H1 (cell line): ENCODE measurements at regions not wholly inside any gene's neighbourhood (a gene's known extent, or its start where the extent isn't known, plus 50 kb on each side); places are given as distances from the start of the nearest gene placed in this dataset.

Experiments
- CTCF ChIA-PET: fragments of 300-600 bp; sonication (Branson Sonifier 250); formaldehyde crosslinking; loops from one replicate; lab custom pipeline; 2021; ENCODE audit not compliant: partially characterized antibody; lab: Charles Lee
- POLR2A ChIA-PET: fragments of 300-600 bp; sonication (Branson Sonifier 250); formaldehyde crosslinking; loops from one replicate; lab custom pipeline; 2021; ENCODE audit warnings: inconsistent platforms; ENCODE audit not compliant: partially characterized antibody; lab: Charles Lee
- DNase-seq, 2 experiments: peaks; one replicate each; pipeline versions ENCODE4 v3.0.0 to v3.0.0-alpha.2; 2010 to 2022; ENCODE audit warnings: low spot score in 2 of 2, low read depth in 1 of 2, mixed read lengths in 1 of 2
- FAIRE-seq: peaks from 2 replicates; lab custom pipeline; 2011; peaks lifted over from hg19 to GRCh38; lab: Jason Lieb, UNC
- H2AFZ ChIP-seq: 2 replicates; pipeline ENCODE4 v1.8.1; 2012; ENCODE audit warnings: low read length, inconsistent platforms
- H2AK5ac ChIP-seq: 2 replicates; pipeline ENCODE4 v1.6.1; 2013; ENCODE audit warnings: low read depth, low read length
- H2BK120ac ChIP-seq: replicated peaks from 2 replicates; pipeline ENCODE3; 2013; ENCODE audit warnings: low read depth, low read length, inconsistent platforms
- H2BK12ac ChIP-seq: 2 replicates; pipeline ENCODE4 v1.6.1; 2013; ENCODE audit warnings: low read depth, low read length
- H2BK15ac ChIP-seq: 2 replicates; pipeline ENCODE4 v1.6.1; 2013; ENCODE audit warnings: low read length
- H2BK20ac ChIP-seq: 2 replicates; pipeline ENCODE4 v1.6.1; 2013; ENCODE audit warnings: low read length
- H2BK5ac ChIP-seq: 2 replicates; pipeline ENCODE4 v1.6.1; 2013; ENCODE audit warnings: low read depth, low read length
- H3K14ac ChIP-seq: 2 replicates; pipeline ENCODE4 v1.6.1; 2013; ENCODE audit warnings: inconsistent platforms; ENCODE audit not compliant: insufficient read length
- H3K18ac ChIP-seq: 2 replicates; pipeline ENCODE4 v1.6.1; 2013; ENCODE audit warnings: low read length; ENCODE audit errors: extremely low read depth
- H3K23ac ChIP-seq: 2 replicates; pipeline ENCODE4 v1.6.1; 2013; ENCODE audit warnings: inconsistent platforms; ENCODE audit not compliant: insufficient read length
- H3K23me2 ChIP-seq: 2 replicates; pipeline ENCODE4 v1.6.1; 2013; ENCODE audit warnings: low read depth, low read length
- H3K27ac ChIP-seq: 2 replicates; pipeline ENCODE4 v1.6.1; 2011; ENCODE audit warnings: low read depth, low read length, inconsistent platforms
- H3K27me3 ChIP-seq, 4 experiments: replicated peaks in 1 of 4; 1 replicate in 1 of 4; 2 replicates in 3 of 4; pipeline versions ENCODE4 v1.6.1 to v1.8.1; 2011 to 2013; ENCODE audit warnings: low read length in 3 of 4, mild to moderate bottlenecking in 3 of 4, inconsistent platforms in 2 of 4, mixed read lengths in 2 of 4, moderate library complexity in 1 of 4; ENCODE audit not compliant: control insufficient read depth in 3 of 4, insufficient read depth in 3 of 4; ENCODE audit errors: extremely low read depth in 1 of 4
- H3K36me3 ChIP-seq, 4 experiments: 2 replicates each; pipeline versions ENCODE4 v1.6.1 to v1.8.1; 2011 to 2013; ENCODE audit warnings: mild to moderate bottlenecking in 4 of 4, low read length in 3 of 4, moderate library complexity in 2 of 4, control low read depth in 1 of 4, inconsistent platforms in 1 of 4; ENCODE audit not compliant: insufficient read depth in 4 of 4, control insufficient read depth in 2 of 4
- H3K4ac ChIP-seq: replicated peaks from 2 replicates; pipeline ENCODE3; 2013; ENCODE audit warnings: low read length, low read depth, mixed read lengths, inconsistent platforms; ENCODE audit not compliant: insufficient read length
- H3K4me1 ChIP-seq, 4 experiments: replicated peaks in 1 of 4; 1 replicate in 1 of 4; 2 replicates in 3 of 4; pipeline versions ENCODE4 v1.6.1 to v1.8.1; 2011 to 2013; ENCODE audit warnings: low read length in 3 of 4, inconsistent platforms in 2 of 4, mixed read lengths in 1 of 4; ENCODE audit not compliant: insufficient read depth in 4 of 4, control insufficient read depth in 3 of 4
- H3K4me2 ChIP-seq, 2 experiments: 2 replicates each; pipeline versions ENCODE4 v1.6.1 to v1.8.1; 2011 to 2013; ENCODE audit warnings: low read depth in 2 of 2, low read length in 2 of 2, control low read depth in 1 of 2, inconsistent platforms in 1 of 2, mild to moderate bottlenecking in 1 of 2; ENCODE audit not compliant: insufficient read depth in 1 of 2
- H3K4me3 ChIP-seq, 4 experiments: fragments of 200-600, 300-600 bp in 1 of 4; sonication (generic), shearing (Covaris generic), sonication (Bioruptor Twin) in 1 of 4; 2 replicates each; pipeline versions ENCODE4 v1.5.1 to v1.8.1; 2011 to 2016; ENCODE audit warnings: low read length in 4 of 4, low read depth in 3 of 4, control low read depth in 2 of 4, inconsistent platforms in 2 of 4, mild to moderate bottlenecking in 2 of 4, mixed read lengths in 1 of 4, moderate library complexity in 1 of 4; ENCODE audit not compliant: insufficient read depth in 2 of 4; ENCODE audit errors: extremely low read depth in 1 of 4
- H3K56ac ChIP-seq: replicated peaks from 2 replicates; pipeline ENCODE3; 2013; ENCODE audit warnings: low read depth, mild to moderate bottlenecking, mixed read lengths, low read length, inconsistent platforms; ENCODE audit not compliant: insufficient read length
- H3K79me1 ChIP-seq: 2 replicates; pipeline ENCODE4 v1.6.1; 2013; ENCODE audit warnings: low read depth, low read length, control low read depth
- H3K79me2 ChIP-seq, 2 experiments: 2 replicates each; pipeline versions ENCODE4 v1.6.1 to v1.8.1; 2012 to 2013; ENCODE audit warnings: low read length in 2 of 2, mild to moderate bottlenecking in 2 of 2, inconsistent platforms in 1 of 2; ENCODE audit not compliant: insufficient read depth in 2 of 2, control insufficient read depth in 1 of 2
- H3K9ac ChIP-seq, 4 experiments: replicated peaks in 1 of 4; 1 replicate in 1 of 4; 2 replicates in 3 of 4; pipeline versions ENCODE4 v1.6.1 to v1.8.1; 2011 to 2013; ENCODE audit warnings: low read depth in 3 of 4, low read length in 3 of 4, control low read depth in 2 of 4, mild to moderate bottlenecking in 2 of 4, moderate library complexity in 2 of 4, inconsistent platforms in 1 of 4; ENCODE audit errors: extremely low read depth in 1 of 4
- H3K9me3 ChIP-seq, 2 experiments: 2 replicates each; pipeline versions ENCODE4 v1.6.1 to v1.8.1; 2012 to 2013; ENCODE audit warnings: mild to moderate bottlenecking in 2 of 2, moderate library complexity in 2 of 2, control low read depth in 1 of 2, inconsistent platforms in 1 of 2, low read depth in 1 of 2, low read length in 1 of 2, mixed read lengths in 1 of 2; ENCODE audit not compliant: insufficient read depth in 2 of 2
- H4K20me1 ChIP-seq, 2 experiments: replicated peaks in 1 of 2; 2 replicates each; pipeline versions ENCODE3 to v1.8.1; 2011 to 2013; ENCODE audit warnings: inconsistent platforms in 2 of 2, low read length in 2 of 2, mild to moderate bottlenecking in 1 of 2; ENCODE audit not compliant: insufficient read depth in 2 of 2, control insufficient read depth in 1 of 2
- H4K5ac ChIP-seq: 2 replicates; pipeline ENCODE4 v1.6.1; 2013; ENCODE audit warnings: low read length, low read depth, mixed read lengths, inconsistent platforms; ENCODE audit not compliant: insufficient read length
- H4K8ac ChIP-seq: 2 replicates; pipeline ENCODE4 v1.8.0; 2013; ENCODE audit warnings: mild to moderate bottlenecking, moderate library complexity, low read length, inconsistent platforms; ENCODE audit not compliant: insufficient read depth; ENCODE audit errors: extremely low read depth
- H4K91ac ChIP-seq: replicated peaks from 2 replicates; pipeline ENCODE3; 2013; ENCODE audit warnings: low read length, mixed read lengths, inconsistent platforms; ENCODE audit not compliant: insufficient read length
- BCL11A ChIP-seq, 2 experiments: IDR thresholded peaks; one replicate each; pipeline ENCODE4 v1.6.1; 2011; ENCODE audit warnings: low read depth in 2 of 2, low read length in 2 of 2, mild to moderate bottlenecking in 2 of 2
- BRCA1 ChIP-seq: IDR thresholded peaks from 2 replicates; pipeline ENCODE4 v1.6.1; 2012; ENCODE audit warnings: low read depth, low read length, improper control_type of control experiment
- EGR1 ChIP-seq: IDR thresholded peaks from 2 replicates; pipeline ENCODE4 v1.6.1; 2011; ENCODE audit warnings: low read depth, low read length, borderline replicate concordance
- GABPA ChIP-seq: IDR thresholded peaks from 2 replicates; pipeline ENCODE4 v1.6.1; 2011; ENCODE audit warnings: mild to moderate bottlenecking, low read length, moderate library complexity, borderline replicate concordance; ENCODE audit not compliant: insufficient read depth
- GTF2F1 ChIP-seq: IDR thresholded peaks from 2 replicates; pipeline ENCODE4 v1.6.1; 2012; ENCODE audit warnings: low read depth, low read length, improper control_type of control experiment, borderline replicate concordance
- MAFK ChIP-seq: IDR thresholded peaks from 2 replicates; pipeline ENCODE4 v1.6.1; 2012; ENCODE audit warnings: low read depth, mild to moderate bottlenecking, improper control_type of control experiment, low read length
- RBBP5 ChIP-seq: IDR thresholded peaks from 2 replicates; pipeline ENCODE4 v1.7.1; 2012; ENCODE audit warnings: low read depth, mild to moderate bottlenecking, inconsistent platforms, low read length, moderate library complexity, borderline replicate concordance
- SIX5 ChIP-seq: IDR thresholded peaks from 2 replicates; pipeline ENCODE4 v1.6.1; 2011; ENCODE audit warnings: mild to moderate bottlenecking, low read depth, low read length
- SP1 ChIP-seq: IDR thresholded peaks from 2 replicates; pipeline ENCODE4 v1.6.1; 2011; ENCODE audit warnings: low read depth, low read length
- SP2 ChIP-seq: IDR thresholded peaks from 2 replicates; pipeline ENCODE4 v1.6.1; 2012; ENCODE audit warnings: mild to moderate bottlenecking, low read length, inconsistent platforms
- SRF ChIP-seq: IDR thresholded peaks from 2 replicates; pipeline ENCODE4 v1.6.1; 2011; ENCODE audit warnings: mild to moderate bottlenecking, low read depth, low read length, moderate library complexity
- SUZ12 ChIP-seq: fragments of 200-600 bp; sonication (generic); IDR thresholded peaks from 2 replicates; pipeline ENCODE4 v1.6.1; 2012; ENCODE audit warnings: mild to moderate bottlenecking, inconsistent platforms, low read length, moderate library complexity, mixed read lengths
- TCF12 ChIP-seq: IDR thresholded peaks from 2 replicates; pipeline ENCODE4 v1.6.1; 2011; ENCODE audit warnings: low read depth, mild to moderate bottlenecking, low read length
- ZNF274 ChIP-seq: IDR thresholded peaks from 2 replicates; pipeline ENCODE4 v1.7.0; 2012; ENCODE audit warnings: low read length, borderline replicate concordance; ENCODE audit errors: extremely low read depth
- WGBS, 2 experiments: shearing (Covaris generic) in 1 of 2; methylation state at CpG; one replicate each; pipeline versions ENCODE4 v1.1.6 to v1.1.7; 2013 to 2015; ENCODE audit warnings: low lambda C conversion rate in 2 of 2, mixed read lengths in 2 of 2, inconsistent platforms in 1 of 2, low coverage in 1 of 2, missing lambda C conversion rate in 1 of 2; ENCODE audit not compliant: insufficient replicate concordance in 2 of 2, insufficient coverage in 1 of 2, insufficient read length in 1 of 2; ENCODE audit errors: extremely low coverage in 1 of 2, missing lambda C conversion rate in 1 of 2; 5-methylcytosine and 5-hydroxymethylcytosine counted together

- H3K4me3 ChIP-seq = no peak overlapping the region
- H2BK5ac ChIP-seq = no peak overlapping the region
- no peaks in the 10 kb centered on the region; a peak in 1 of 7 replicates for H3K4me1 ChIP-seq
- H3K27ac ChIP-seq = no peak overlapping the region
- H2BK12ac ChIP-seq = no peak overlapping the region
- H3K14ac ChIP-seq = no peak overlapping the region
- no peak for TF ChIP-seq TCF12
- TF ChIP-seq SUZ12 = no peak
- TF ChIP-seq SIX5 = no peak
- no peak for TF ChIP-seq GABPA
- no peak for TF ChIP-seq GTF2F1
- no peak for TF ChIP-seq EGR1
- no peak for TF ChIP-seq SRF
- no peak for TF ChIP-seq MAFK
- no peak for TF ChIP-seq BRCA1
- no peak for TF ChIP-seq SP2
- TF ChIP-seq RBBP5 = no peak
- no peak for TF ChIP-seq SP1
- no peak for TF ChIP-seq BCL11A (IDR thresholded peaks at IDR 0.05; ENCODE audit: low read depth in 2 of 2, low read length in 2 of 2)
- no peak for TF ChIP-seq ZNF274
- H3K4me2 ChIP-seq = no peak overlapping the region
- POLR2A ChIA-PET = no interaction called here
- no peak overlapping the region for H2AFZ ChIP-seq
- no peaks in the 10 kb centered on the region for H3K79me2 ChIP-seq
- no peak overlapping the region for H2AK5ac ChIP-seq
- no peak overlapping the region for H2BK20ac ChIP-seq
- DNase-seq (no peak), FAIRE-seq (no peak)
- no peak overlapping the region for H3K4ac ChIP-seq
- 97% methylated on average over 3 of the region's 3 CpGs; no CpG with 5 or more reads in 1 of the 2 experiments for WGBS, 2 experiments
- H2BK15ac ChIP-seq = no peak overlapping the region
- no peaks in the 10 kb centered on the region for H4K20me1 ChIP-seq
- no peaks in the 10 kb centered on the region for H3K9me3 ChIP-seq
- no peaks in the 10 kb centered on the region for H3K23me2 ChIP-seq
- H4K91ac ChIP-seq = no peak overlapping the region
- H2BK120ac ChIP-seq = no peak overlapping the region
- H3K79me1 ChIP-seq = no peaks in the 10 kb centered on the region
- no peak overlapping the region for H4K5ac ChIP-seq
- no peak overlapping the region for H3K56ac ChIP-seq
- H3K9ac ChIP-seq = no peak overlapping the region
- H3K18ac ChIP-seq = no peak overlapping the region
- no peak overlapping the region for H3K23ac ChIP-seq
- H3K27me3 ChIP-seq = no peaks in the 10 kb centered on the region
- H4K8ac ChIP-seq = no peak overlapping the region
- no peaks in the 10 kb centered on the region for H3K36me3 ChIP-seq
- CTCF ChIA-PET = interaction anchor here (4.5 kb wide), 1 partner anchor 12 kb away, joined by 23 read pairs; no protein-coding TSS in a partner anchor
Observed at GRCh38 chr2:221360312-221360711, 211.8 kb downstream of the EPHA4 start.
